A549 (cell line): ENCODE measurements at regions not wholly inside any gene's neighbourhood (a gene's known extent, or its start where the extent isn't known, plus 50 kb on each side); places are given as distances from the start of the nearest gene placed in this dataset.

Source experiments
- BHLHE40 ChIP-seq: IDR thresholded peaks from 2 replicates; pipeline ENCODE4 v1.6.1; 2012; ENCODE audit warnings: low read depth, low read length, inconsistent platforms
- CHD2 ChIP-seq: fragments of 150-350 bp; IDR thresholded peaks from 2 replicates; pipeline ENCODE4 v1.6.1; 2014; ENCODE audit warnings: low read length; ENCODE audit not compliant: partially characterized antibody
- CTCF ChIP-seq: fragments of >200 bp; sonication (Bioruptor Twin); formaldehyde crosslinking; IDR thresholded peaks from 3 replicates; pipeline ENCODE4 v1.5.1; 2016
- EP300 ChIP-seq, 2 experiments: fragments of >200 bp; sonication (Bioruptor Twin); formaldehyde crosslinking; IDR thresholded peaks; 2 replicates in 1 of 2; 3 replicates in 1 of 2; pipeline ENCODE4 v1.6.1; 2016 to 2017
- HES2 ChIP-seq: fragments of >200 bp; sonication (Bioruptor Twin); formaldehyde crosslinking; IDR thresholded peaks from 2 replicates; pipeline ENCODE4 v1.6.1; 2016
- JUN ChIP-seq, 2 experiments: fragments of >200 bp; sonication (Bioruptor Twin); formaldehyde crosslinking; IDR thresholded peaks; 2 replicates in 1 of 2; 3 replicates in 1 of 2; pipeline ENCODE4 v1.6.1; 2016 to 2017
- KDM5A ChIP-seq: fragments of 200-600 bp; sonication (generic); IDR thresholded peaks from 2 replicates; pipeline ENCODE4 v1.6.1; 2016; ENCODE audit warnings: antibody characterized with exemption, mild to moderate bottlenecking
- MYC ChIP-seq: IDR thresholded peaks from 2 replicates; pipeline ENCODE4 v1.6.1; 2012; ENCODE audit warnings: mild to moderate bottlenecking, inconsistent platforms, low read length, improper control_type of control experiment, borderline replicate concordance
- POLR2A ChIP-seq: IDR thresholded peaks from 2 replicates; pipeline ENCODE4 v1.6.1; 2012; ENCODE audit warnings: mild to moderate bottlenecking, low read length
- POLR2AphosphoS2 ChIP-seq: conservative IDR thresholded peaks from 2 replicates; pipeline ENCODE4 v1.6.1; 2012; ENCODE audit warnings: low read length, improper control_type of control experiment, inconsistent platforms
- RCOR1 ChIP-seq: fragments of 150-350 bp; IDR thresholded peaks from 2 replicates; pipeline ENCODE4 v1.6.1; 2014; ENCODE audit warnings: antibody characterized with exemption, low read length, low read depth
- REST ChIP-seq: fragments of 200-600 bp; sonication (generic); IDR thresholded peaks from 2 replicates; pipeline ENCODE4 v1.6.1; 2016; ENCODE audit warnings: antibody characterized with exemption, mild to moderate bottlenecking, moderate library complexity
- RFX5 ChIP-seq: fragments of 450-650 bp; IDR thresholded peaks from 2 replicates; pipeline ENCODE4 v1.7.1; 2014; ENCODE audit warnings: antibody characterized with exemption, mild to moderate bottlenecking, moderate library complexity
- RNF2 ChIP-seq: fragments of 200-600 bp; sonication (generic); IDR thresholded peaks from 2 replicates; pipeline ENCODE4 v1.6.1; 2016; ENCODE audit warnings: low read depth, mild to moderate bottlenecking, antibody characterized with exemption, moderate library complexity, borderline replicate concordance

- TF ChIP-seq MYC, result no peak
- TF ChIP-seq BHLHE40, result no peak
- no peak for TF ChIP-seq POLR2A
- TF ChIP-seq JUN (IDR thresholded peaks at IDR 0.05), result no peak
- TF ChIP-seq CTCF, result no peak
- TF ChIP-seq POLR2AphosphoS2, result no peak
- no peak for TF ChIP-seq HES2
- TF ChIP-seq RCOR1, result no peak
- no peak for TF ChIP-seq EP300 (IDR thresholded peaks at IDR 0.05)
- no peak for TF ChIP-seq REST
- TF ChIP-seq RFX5, result no peak
- TF ChIP-seq RNF2, result no peak
- TF ChIP-seq CHD2, result no peak
- no peak for TF ChIP-seq KDM5A
Measured at GRCh38 chr9:124185413-124185812, 72.3 kb upstream of the NEK6 start.
